Hematopoietic multipotent progenitor cell treated with erythropoietin and hydrocortisone succinate and interleukin-3 and kit ligand, for 15 days (in vitro differentiated cells): ENCODE measurements at regions not wholly inside any gene's neighbourhood (a gene's known extent, or its start where the extent isn't known, plus 50 kb on each side); places are given as distances from the start of the nearest gene placed in this dataset.
"Not testable (repeated sequence)": the region's sequence is repeated elsewhere in the genome, so short reads cannot be mapped to it uniquely, and the experiment has no call there.

Experiments used
- DNase-seq: peaks from one replicate; pipeline ENCODE4 v3.0.0-alpha.2; 2015; ENCODE audit warnings: low spot score

- no peak for DNase-seq
These were observed 141.3 kb downstream of the PSAT1 start for GRCh38 chr9:78438211-78438610.

- no peak for DNase-seq
These were observed 141.9 kb downstream of the PSAT1 start for GRCh38 chr9:78438780-78439179.

- peak; percentile 63 for DNase-seq
These were observed 142.4 kb downstream of the PSAT1 start for GRCh38 chr9:78439190-78439865.

- no peak for DNase-seq
These were observed 143.2 kb downstream of the PSAT1 start for GRCh38 chr9:78439866-78440830.

- DNase-seq = no peak
These were observed 144.5 kb downstream of the PSAT1 start for GRCh38 chr9:78441396-78441795.

GRCh38 chr9:78441822-78442431, 145.0 kb downstream of the PSAT1 start:
- DNase-seq = no peak

- not testable (repeated sequence) for DNase-seq
These were observed 145.7 kb downstream of the PSAT1 start for GRCh38 chr9:78442577-78442976.

- no peak for DNase-seq
These were observed 147.0 kb downstream of the PSAT1 start for GRCh38 chr9:78443946-78444345.

GRCh38 chr9:78448960-78449673, 152.2 kb downstream of the PSAT1 start:
- DNase-seq = no peak

GRCh38 chr9:78453450-78453849, 156.5 kb downstream of the PSAT1 start:
- no peak for DNase-seq

GRCh38 chr9:78462611-78463010, 165.7 kb downstream of the PSAT1 start:
- DNase-seq = no peak

- DNase-seq = no peak
These were observed 166.8 kb downstream of the PSAT1 start for GRCh38 chr9:78463750-78464149.

- no peak for DNase-seq
These were observed 171.3 kb downstream of the PSAT1 start for GRCh38 chr9:78468231-78468630.

GRCh38 chr9:78468974-78469576, 172.2 kb downstream of the PSAT1 start:
- DNase-seq = no peak

- no peak for DNase-seq
These were observed 173.3 kb downstream of the PSAT1 start for GRCh38 chr9:78470216-78470615.

GRCh38 chr9:78470741-78471140, 173.8 kb downstream of the PSAT1 start:
- DNase-seq = no peak

- no peak for DNase-seq
These were observed 175.2 kb downstream of the PSAT1 start for GRCh38 chr9:78472111-78472510.

- no peak for DNase-seq
These were observed 182.5 kb downstream of the PSAT1 start for GRCh38 chr9:78479441-78479840.

GRCh38 chr9:78486661-78487060, 189.7 kb downstream of the PSAT1 start:
- no peak for DNase-seq

- no peak for DNase-seq
These were observed 193.3 kb downstream of the PSAT1 start for GRCh38 chr9:78490231-78490630.

GRCh38 chr9:78491402-78491801, 194.5 kb downstream of the PSAT1 start:
- DNase-seq = no peak
